Muscle layer of colon (tissue), 2 donors: ENCODE measurements at regions not wholly inside any gene's neighbourhood (a gene's known extent, or its start where the extent isn't known, plus 50 kb on each side); places are given as distances from the start of the nearest gene placed in this dataset.

ENCODE experiments used
- H3K27ac ChIP-seq: one replicate; pipeline ENCODE4 v1.7.0; 2013; ENCODE audit warnings: low read depth, mild to moderate bottlenecking, low read length, moderate library complexity
- H3K27me3 ChIP-seq, 2 donors: one replicate each; pipeline ENCODE4 v1.7.0; 2013; ENCODE audit warnings: low read length in 2 of 2, mild to moderate bottlenecking in 2 of 2; ENCODE audit not compliant: insufficient read depth in 2 of 2, control insufficient read depth in 1 of 2
- H3K36me3 ChIP-seq: one replicate; pipeline ENCODE4 v1.7.0; 2013; ENCODE audit warnings: mild to moderate bottlenecking, low read length; ENCODE audit not compliant: insufficient read depth
- H3K4me1 ChIP-seq: one replicate; pipeline ENCODE4 v1.7.0; 2013; ENCODE audit warnings: mild to moderate bottlenecking, low read length; ENCODE audit not compliant: insufficient read depth
- H3K4me3 ChIP-seq, 2 donors: one replicate each; pipeline ENCODE4 v1.7.0; 2013; ENCODE audit warnings: low read length in 2 of 2, low read depth in 1 of 2, mild to moderate bottlenecking in 1 of 2, moderate library complexity in 1 of 2
- H3K9ac ChIP-seq: one replicate; pipeline ENCODE4 v1.7.0; 2013; ENCODE audit warnings: low read length
- H3K9me3 ChIP-seq: one replicate; pipeline ENCODE4 v1.7.0; 2013; ENCODE audit warnings: mild to moderate bottlenecking, low read length
- donor health status: abdominal sarcoma.
- donor health status: Adenocarcinoma of cecum.

- Histone ChIP-seq H3K27me3 (peaks cover 0 to 5% of the 10 kb centered on the region in 2 donors), H3K9ac (no peak overlapping the region), H3K4me1 (no peaks in the 10 kb centered on the region), H3K4me3 (no peak overlapping the region), H3K36me3 (no peaks in the 10 kb centered on the region), H3K9me3 (peaks cover 4% of the 10 kb centered on the region), H3K27ac (no peak overlapping the region)
Measured at GRCh38 chr2:407630-408029, 119.7 kb upstream of the ALKAL2 start.

GRCh38 chr2:406876-407275 lies 119.0 kb upstream of the ALKAL2 start:
- no peak overlapping the region for H3K4me3 ChIP-seq
- H3K4me1 ChIP-seq = no peaks in the 10 kb centered on the region
- no peaks in the 10 kb centered on the region for H3K9me3 ChIP-seq
- no peak overlapping the region for H3K27ac ChIP-seq
- no peak overlapping the region for H3K9ac ChIP-seq
- H3K27me3 ChIP-seq = peaks cover 0 to 5% of the 10 kb centered on the region in 2 donors
- no peaks in the 10 kb centered on the region for H3K36me3 ChIP-seq

DNA sequence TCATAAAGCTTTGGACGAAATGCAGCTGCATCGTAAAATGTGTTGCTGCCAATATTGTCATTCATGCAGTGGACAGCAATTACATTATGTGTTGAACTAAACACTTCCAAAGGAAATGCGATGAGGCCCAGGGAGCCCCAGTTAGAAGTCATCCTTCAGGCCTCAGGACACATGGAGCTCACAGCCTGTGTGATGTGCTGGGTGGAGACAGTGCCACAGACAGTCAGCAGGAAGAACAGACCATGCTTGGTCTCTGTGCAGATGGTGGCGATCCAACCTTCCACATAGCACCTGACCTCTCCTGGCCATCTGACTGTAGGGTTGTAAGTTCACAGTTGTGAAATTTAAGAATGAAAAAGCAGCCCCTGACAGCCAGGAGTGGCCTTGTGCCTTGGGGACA lies 118.3 kb upstream of the ALKAL2 start:
- no peaks in the 10 kb centered on the region for H3K36me3 ChIP-seq
- H3K9me3 ChIP-seq = no peaks in the 10 kb centered on the region
- H3K27ac ChIP-seq = no peak overlapping the region
- no peak overlapping the region for H3K9ac ChIP-seq
- H3K4me3 ChIP-seq = no peak overlapping the region
- H3K27me3 ChIP-seq = peaks cover 0 to 2% of the 10 kb centered on the region in 2 donors
- H3K4me1 ChIP-seq = no peaks in the 10 kb centered on the region

GRCh38 chr2:404581-404980 lies 116.7 kb upstream of the ALKAL2 start:
- Histone ChIP-seq H3K27ac (no peak overlapping the region), H3K27me3 (no peaks in the 10 kb centered on the region), H3K36me3 (no peaks in the 10 kb centered on the region), H3K9me3 (no peaks in the 10 kb centered on the region), H3K4me1 (no peaks in the 10 kb centered on the region), H3K9ac (no peak overlapping the region), H3K4me3 (no peak overlapping the region)

- H3K36me3 ChIP-seq = no peaks in the 10 kb centered on the region
- H3K27ac ChIP-seq = no peak overlapping the region
- no peaks in the 10 kb centered on the region for H3K27me3 ChIP-seq
- no peak overlapping the region for H3K4me3 ChIP-seq
- no peaks in the 10 kb centered on the region for H3K9me3 ChIP-seq
- no peak overlapping the region for H3K9ac ChIP-seq
- no peaks in the 10 kb centered on the region for H3K4me1 ChIP-seq
Measured at GRCh38 chr2:403682-404081, 115.8 kb upstream of the ALKAL2 start.

DNA sequence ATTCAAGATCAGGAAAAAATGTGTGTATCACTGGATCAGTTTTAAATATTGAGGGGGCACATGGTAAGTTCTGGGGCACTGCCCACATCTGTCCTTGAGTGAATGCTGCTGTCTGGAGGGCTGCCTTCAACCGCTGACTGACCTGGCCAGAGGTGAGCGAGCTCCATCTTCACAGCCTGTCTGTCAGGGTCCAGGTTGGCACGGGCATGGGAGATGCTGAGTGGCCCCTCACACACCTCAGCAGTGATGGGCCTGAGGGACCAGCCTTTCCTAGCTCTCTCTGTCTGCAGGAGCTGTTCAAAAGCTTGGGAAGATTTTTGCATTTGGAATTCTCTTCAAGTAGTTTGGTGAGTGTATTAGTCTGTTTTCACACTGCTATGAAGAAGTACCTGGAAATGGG lies 114.8 kb upstream of the ALKAL2 start:
- Histone ChIP-seq H3K4me3 (no peak overlapping the region), H3K27ac (no peak overlapping the region), H3K36me3 (no peaks in the 10 kb centered on the region), H3K4me1 (no peaks in the 10 kb centered on the region), H3K27me3 (no peaks in the 10 kb centered on the region), H3K9ac (no peak overlapping the region), H3K9me3 (no peaks in the 10 kb centered on the region)

DNA sequence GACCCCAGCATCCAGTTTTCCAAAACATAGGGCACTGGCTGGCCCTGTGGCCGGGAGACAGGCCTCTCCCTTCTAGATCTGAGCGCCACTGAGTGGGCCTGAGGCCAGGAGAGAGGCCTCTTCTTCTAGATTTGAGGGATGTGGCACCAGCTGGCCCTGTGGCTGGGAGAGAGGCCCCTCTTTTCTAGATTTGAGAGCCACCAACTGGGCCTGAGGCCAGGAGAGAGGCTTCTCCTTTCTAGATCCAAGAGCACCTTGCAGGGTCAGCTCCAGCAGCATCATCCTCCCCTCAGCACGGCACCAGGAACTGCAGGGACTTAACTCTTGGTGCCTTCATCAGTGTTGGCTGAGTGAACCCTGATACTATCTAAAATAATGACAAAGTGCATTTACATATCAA lies 114.3 kb upstream of the ALKAL2 start:
- no peak overlapping the region for H3K9ac ChIP-seq
- no peaks in the 10 kb centered on the region for H3K27me3 ChIP-seq
- no peaks in the 10 kb centered on the region for H3K4me1 ChIP-seq
- no peak overlapping the region for H3K4me3 ChIP-seq
- no peaks in the 10 kb centered on the region for H3K9me3 ChIP-seq
- no peaks in the 10 kb centered on the region for H3K36me3 ChIP-seq
- no peak overlapping the region for H3K27ac ChIP-seq

GRCh38 chr2:401019-401679 lies 113.3 kb upstream of the ALKAL2 start:
- Histone ChIP-seq H3K4me1 (no peaks in the 10 kb centered on the region), H3K27ac (no peak overlapping the region), H3K9me3 (no peaks in the 10 kb centered on the region), H3K36me3 (no peaks in the 10 kb centered on the region), H3K4me3 (no peak overlapping the region), H3K9ac (no peak overlapping the region), H3K27me3 (no peaks in the 10 kb centered on the region)

- Histone ChIP-seq H3K27me3 (no peaks in the 10 kb centered on the region), H3K4me1 (no peaks in the 10 kb centered on the region), H3K27ac (no peak overlapping the region), H3K4me3 (no peak overlapping the region), H3K36me3 (no peaks in the 10 kb centered on the region), H3K9me3 (no peaks in the 10 kb centered on the region), H3K9ac (no peak overlapping the region)
Measured at GRCh38 chr2:397926-398325, 110.0 kb upstream of the ALKAL2 start.

- H3K4me3 ChIP-seq = no peak overlapping the region
- no peak overlapping the region for H3K9ac ChIP-seq
- no peak overlapping the region for H3K27ac ChIP-seq
- H3K4me1 ChIP-seq = no peaks in the 10 kb centered on the region
- H3K9me3 ChIP-seq = no peaks in the 10 kb centered on the region
- no peaks in the 10 kb centered on the region for H3K27me3 ChIP-seq
- H3K36me3 ChIP-seq = no peaks in the 10 kb centered on the region
Measured at GRCh38 chr2:397521-397920, 109.6 kb upstream of the ALKAL2 start.

- no peak overlapping the region for H3K27ac ChIP-seq
- H3K27me3 ChIP-seq = no peaks in the 10 kb centered on the region
- no peak overlapping the region for H3K9ac ChIP-seq
- H3K9me3 ChIP-seq = no peaks in the 10 kb centered on the region
- no peaks in the 10 kb centered on the region for H3K4me1 ChIP-seq
- H3K4me3 ChIP-seq = no peak overlapping the region
- H3K36me3 ChIP-seq = no peaks in the 10 kb centered on the region
Measured at GRCh38 chr2:396903-397302, 109.0 kb upstream of the ALKAL2 start.

DNA sequence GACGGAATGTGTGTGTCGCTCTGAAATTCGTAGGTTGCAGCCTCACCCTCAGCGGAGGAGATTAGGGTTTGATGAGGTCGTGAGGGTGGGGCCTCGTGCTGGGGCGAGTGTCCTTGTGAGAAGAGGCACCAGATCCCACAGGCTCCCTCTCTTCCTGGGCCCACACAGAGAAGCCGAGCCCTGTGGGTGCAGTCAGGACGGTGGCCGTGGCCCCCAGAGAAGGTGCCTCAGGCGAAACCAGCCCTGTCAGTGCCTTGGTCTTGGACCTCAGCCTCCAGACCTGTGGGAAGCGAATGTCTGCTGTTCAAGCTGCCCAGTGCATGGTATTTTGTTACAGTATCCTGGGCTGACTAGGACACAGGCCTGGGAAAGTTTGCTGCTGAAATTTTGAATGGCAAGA lies 108.0 kb upstream of the ALKAL2 start:
- H3K27me3 ChIP-seq = no peaks in the 10 kb centered on the region
- no peaks in the 10 kb centered on the region for H3K9me3 ChIP-seq
- H3K27ac ChIP-seq = no peak overlapping the region

More for the DNA sequence above, 108.0 kb upstream of the ALKAL2 start:
- Histone ChIP-seq H3K9ac (no peak overlapping the region), H3K4me1 (no peaks in the 10 kb centered on the region), H3K4me3 (no peak overlapping the region), H3K36me3 (no peaks in the 10 kb centered on the region)
